ENCODE measurements at regions not wholly inside any gene's neighbourhood (a gene's known extent, or its start where the extent isn't known, plus 50 kb on each side); places are given as distances from the start of the nearest gene placed in this dataset.

GRCh38 chr18:43819873-43820272 lies 542.6 kb upstream of the SYT4 start:
- no peak for DNase-seq

- DNase-seq: no peak
These were observed 548.5 kb upstream of the SYT4 start for GRCh38 chr18:43825768-43826167.

GRCh38 chr18:43826215-43826614 lies 548.9 kb upstream of the SYT4 start:
- no peak for DNase-seq

- no peak for DNase-seq
These were observed 550.0 kb upstream of the SYT4 start for GRCh38 chr18:43827311-43827710.

- no peak for DNase-seq
These were observed 553.0 kb upstream of the SYT4 start for GRCh38 chr18:43830303-43830702.

- DNase-seq: peak; percentile 20
These were observed 553.7 kb upstream of the SYT4 start for GRCh38 chr18:43830947-43831346.

GRCh38 chr18:43846299-43846698 lies 569.0 kb upstream of the SYT4 start:
- no peak for DNase-seq

- peak; percentile 76 for DNase-seq
These were observed 570.1 kb upstream of the SYT4 start for GRCh38 chr18:43847164-43848091.

- DNase-seq: peak; percentile 50
These were observed 572.5 kb upstream of the SYT4 start for GRCh38 chr18:43849831-43850230.

- no peak for DNase-seq
These were observed 578.1 kb upstream of the SYT4 start for GRCh38 chr18:43855376-43855775.

GRCh38 chr18:43863180-43863579 lies 585.9 kb upstream of the SYT4 start:
- DNase-seq: no peak

- DNase-seq: no peak
These were observed 589.4 kb upstream of the SYT4 start for GRCh38 chr18:43866696-43867095.

GRCh38 chr18:43868497-43868995 lies 591.3 kb upstream of the SYT4 start:
- DNase-seq: no peak

GRCh38 chr18:43869451-43870008 lies 592.2 kb upstream of the SYT4 start:
- DNase-seq: peak; percentile 77

GRCh38 chr18:43870626-43871025 lies 593.3 kb upstream of the SYT4 start:
- no peak for DNase-seq

- no peak for DNase-seq
These were observed 598.2 kb upstream of the SYT4 start for GRCh38 chr18:43875511-43875910.

- DNase-seq: peak; percentile 31
These were observed 599.0 kb upstream of the SYT4 start for GRCh38 chr18:43876286-43876685.

- DNase-seq: no peak
These were observed 599.5 kb upstream of the SYT4 start for GRCh38 chr18:43876748-43877147.

- no peak for DNase-seq
These were observed 600.5 kb upstream of the SYT4 start for GRCh38 chr18:43877616-43878321.

- peak; percentile 64 for DNase-seq
These were observed 602.1 kb upstream of the SYT4 start for GRCh38 chr18:43879415-43879814.

- peak; percentile 26 for DNase-seq
These were observed 605.2 kb upstream of the SYT4 start for GRCh38 chr18:43882358-43883055.

GRCh38 chr18:43883886-43884285 lies 606.6 kb upstream of the SYT4 start:
- no peak for DNase-seq

GRCh38 chr18:43886341-43886740 lies 609.1 kb upstream of the SYT4 start:
- no peak for DNase-seq
